ENCODE measurements at regions not wholly inside any gene's neighbourhood (a gene's known extent, or its start where the extent isn't known, plus 50 kb on each side); places are given as distances from the start of the nearest gene placed in this dataset.

DNA sequence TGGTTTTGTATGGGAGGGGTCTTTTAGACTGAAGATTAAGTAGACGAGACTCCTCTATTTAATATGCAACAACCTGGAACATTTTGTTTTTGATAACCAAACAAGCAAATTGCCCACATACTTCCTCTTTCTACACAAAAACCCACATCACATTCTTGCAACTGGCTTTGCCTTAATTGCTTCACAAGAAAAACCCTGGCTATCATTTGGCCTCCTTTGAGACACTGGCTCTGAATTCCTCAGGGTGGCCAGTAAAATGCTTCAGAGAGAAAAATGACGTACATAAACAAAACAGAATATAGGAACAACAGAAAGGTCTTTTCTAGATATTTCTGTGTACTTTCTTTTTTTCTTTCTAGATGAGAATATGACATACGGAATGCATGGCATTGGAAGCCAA lies 103.0 kb downstream of the TRIB2 start:
- no peak for TF ChIP-seq TEAD4 (IDR thresholded peaks at IDR 0.05)
- TF ChIP-seq EP300 (IDR thresholded peaks at IDR 0.05; ENCODE audit: borderline replicate concordance), result no peak
- TF ChIP-seq, protein P1, sequence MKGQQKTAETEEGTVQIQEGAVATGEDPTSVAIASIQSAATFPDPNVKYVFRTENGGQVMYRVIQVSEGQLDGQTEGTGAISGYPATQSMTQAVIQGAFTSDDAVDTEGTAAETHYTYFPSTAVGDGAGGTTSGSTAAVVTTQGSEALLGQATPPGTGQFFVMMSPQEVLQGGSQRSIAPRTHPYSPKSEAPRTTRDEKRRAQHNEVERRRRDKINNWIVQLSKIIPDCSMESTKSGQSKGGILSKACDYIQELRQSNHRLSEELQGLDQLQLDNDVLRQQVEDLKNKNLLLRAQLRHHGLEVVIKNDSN (IDR thresholded peaks at IDR 0.05), result no peak
- TF ChIP-seq, protein P2, sequence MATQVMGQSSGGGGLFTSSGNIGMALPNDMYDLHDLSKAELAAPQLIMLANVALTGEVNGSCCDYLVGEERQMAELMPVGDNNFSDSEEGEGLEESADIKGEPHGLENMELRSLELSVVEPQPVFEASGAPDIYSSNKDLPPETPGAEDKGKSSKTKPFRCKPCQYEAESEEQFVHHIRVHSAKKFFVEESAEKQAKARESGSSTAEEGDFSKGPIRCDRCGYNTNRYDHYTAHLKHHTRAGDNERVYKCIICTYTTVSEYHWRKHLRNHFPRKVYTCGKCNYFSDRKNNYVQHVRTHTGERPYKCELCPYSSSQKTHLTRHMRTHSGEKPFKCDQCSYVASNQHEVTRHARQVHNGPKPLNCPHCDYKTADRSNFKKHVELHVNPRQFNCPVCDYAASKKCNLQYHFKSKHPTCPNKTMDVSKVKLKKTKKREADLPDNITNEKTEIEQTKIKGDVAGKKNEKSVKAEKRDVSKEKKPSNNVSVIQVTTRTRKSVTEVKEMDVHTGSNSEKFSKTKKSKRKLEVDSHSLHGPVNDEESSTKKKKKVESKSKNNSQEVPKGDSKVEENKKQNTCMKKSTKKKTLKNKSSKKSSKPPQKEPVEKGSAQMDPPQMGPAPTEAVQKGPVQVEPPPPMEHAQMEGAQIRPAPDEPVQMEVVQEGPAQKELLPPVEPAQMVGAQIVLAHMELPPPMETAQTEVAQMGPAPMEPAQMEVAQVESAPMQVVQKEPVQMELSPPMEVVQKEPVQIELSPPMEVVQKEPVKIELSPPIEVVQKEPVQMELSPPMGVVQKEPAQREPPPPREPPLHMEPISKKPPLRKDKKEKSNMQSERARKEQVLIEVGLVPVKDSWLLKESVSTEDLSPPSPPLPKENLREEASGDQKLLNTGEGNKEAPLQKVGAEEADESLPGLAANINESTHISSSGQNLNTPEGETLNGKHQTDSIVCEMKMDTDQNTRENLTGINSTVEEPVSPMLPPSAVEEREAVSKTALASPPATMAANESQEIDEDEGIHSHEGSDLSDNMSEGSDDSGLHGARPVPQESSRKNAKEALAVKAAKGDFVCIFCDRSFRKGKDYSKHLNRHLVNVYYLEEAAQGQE (IDR thresholded peaks at IDR 0.05; ENCODE audit: low read depth), result no peak
- TF ChIP-seq CREB1 (IDR thresholded peaks at IDR 0.05; ENCODE audit: low read depth), result no peak
- no peak for TF ChIP-seq CEBPB (IDR thresholded peaks at IDR 0.05)
- no peak for TF ChIP-seq YY1 (IDR thresholded peaks at IDR 0.05; ENCODE audit: low read depth)
- no peak for TF ChIP-seq FOXM1 (IDR thresholded peaks at IDR 0.05; ENCODE audit: borderline replicate concordance, low read depth)

All from Ishikawa (cell line).